ENCODE measurements at regions not wholly inside any gene's neighbourhood (a gene's known extent, or its start where the extent isn't known, plus 50 kb on each side); places are given as distances from the start of the nearest gene placed in this dataset.

- TF ChIP-seq YY1 (IDR thresholded peaks at IDR 0.05; ENCODE audit: insufficient read depth, insufficient read length), result no peak
- no peak for TF ChIP-seq ZNF274 (IDR thresholded peaks at IDR 0.05; ENCODE audit: low read depth, low read length)
Observed at GRCh38 chr13:63546524-63546923, 2130.9 kb upstream of the PCDH20 start.
